ENCODE measurements at regions not wholly inside any gene's neighbourhood (a gene's known extent, or its start where the extent isn't known, plus 50 kb on each side); places are given as distances from the start of the nearest gene placed in this dataset.

- H3K4me3 ChIP-seq: no peak overlapping the region
- no peak for DNase-seq (ENCODE audit: low spot score)
- H3K9me3 ChIP-seq: no peaks in the 10 kb centered on the region
- TF ChIP-seq POLR2A (IDR thresholded peaks at IDR 0.05): no peak
- no peak for TF ChIP-seq POLR2AphosphoS5 (IDR thresholded peaks at IDR 0.05)
- no peak for TF ChIP-seq CTCF (IDR thresholded peaks at IDR 0.05)
- no peaks in the 10 kb centered on the region for H3K27me3 ChIP-seq (replicated peaks; ENCODE audit: insufficient read depth)
- H3K27ac ChIP-seq: no peak overlapping the region
- intact Hi-C loops (cut with DNase I): no loop called here
- H3K36me3 ChIP-seq: no peaks in the 10 kb centered on the region
- 43% methylated on average over 6 of the region's 6 CpGs for WGBS
- no peaks in the 10 kb centered on the region for H3K4me1 ChIP-seq (replicated peaks)
Measured at GRCh38 chr6:8245726-8246125, 143.4 kb upstream of the EEF1E1 start.

- Histone ChIP-seq H3K4me3 (no peak overlapping the region), H3K27me3 (replicated peaks; ENCODE audit: insufficient read depth) (no peaks in the 10 kb centered on the region), H3K9me3 (no peaks in the 10 kb centered on the region), H3K27ac (no peak overlapping the region), H3K36me3 (no peaks in the 10 kb centered on the region), H3K4me1 (replicated peaks) (no peaks in the 10 kb centered on the region)
- WGBS: 40% methylated on average over 3 of the region's 3 CpGs
- no peak for DNase-seq (ENCODE audit: low spot score)
- TF ChIP-seq POLR2AphosphoS5 (IDR thresholded peaks at IDR 0.05) (no peak), CTCF (IDR thresholded peaks at IDR 0.05) (no peak), POLR2A (IDR thresholded peaks at IDR 0.05) (no peak)
- intact Hi-C loops (cut with DNase I): no loop called here
Measured at GRCh38 chr6:8243475-8243874, 141.1 kb upstream of the EEF1E1 start.

- H3K27me3 ChIP-seq (replicated peaks; ENCODE audit: insufficient read depth): no peaks in the 10 kb centered on the region
- H3K4me1 ChIP-seq (replicated peaks): no peaks in the 10 kb centered on the region
- no peak overlapping the region for H3K27ac ChIP-seq
- no peaks in the 10 kb centered on the region for H3K36me3 ChIP-seq
- DNase-seq (ENCODE audit: low spot score): no peak
- intact Hi-C loops (cut with DNase I): no loop called here
- no peaks in the 10 kb centered on the region for H3K9me3 ChIP-seq
- no peak overlapping the region for H3K4me3 ChIP-seq
- WGBS: 87% methylated on average over 3 of the region's 3 CpGs
- TF ChIP-seq CTCF (IDR thresholded peaks at IDR 0.05) (no peak), POLR2A (IDR thresholded peaks at IDR 0.05) (no peak), POLR2AphosphoS5 (IDR thresholded peaks at IDR 0.05) (no peak)
Measured at GRCh38 chr6:8242885-8243284, 140.5 kb upstream of the EEF1E1 start.

GRCh38 chr6:8240301-8240700 lies 138.0 kb upstream of the EEF1E1 start:
- TF ChIP-seq CTCF (IDR thresholded peaks at IDR 0.05): no peak
- TF ChIP-seq POLR2A (IDR thresholded peaks at IDR 0.05): no peak
- TF ChIP-seq POLR2AphosphoS5 (IDR thresholded peaks at IDR 0.05): no peak
- intact Hi-C loops (cut with DNase I): no loop called here
- WGBS: 53% methylated on average over 7 of the region's 7 CpGs
- H3K27me3 ChIP-seq (replicated peaks; ENCODE audit: insufficient read depth): no peaks in the 10 kb centered on the region
- H3K27ac ChIP-seq: no peak overlapping the region
- no peaks in the 10 kb centered on the region for H3K4me1 ChIP-seq (replicated peaks)
- no peaks in the 10 kb centered on the region for H3K36me3 ChIP-seq
- DNase-seq (ENCODE audit: low spot score): no peak
- no peak overlapping the region for H3K4me3 ChIP-seq
- H3K9me3 ChIP-seq: no peaks in the 10 kb centered on the region

- H3K4me1 ChIP-seq (replicated peaks): no peaks in the 10 kb centered on the region
- no peaks in the 10 kb centered on the region for H3K27me3 ChIP-seq (replicated peaks; ENCODE audit: insufficient read depth)
- intact Hi-C loops (cut with DNase I): no loop called here
- no peak for DNase-seq (ENCODE audit: low spot score)
- no peak overlapping the region for H3K4me3 ChIP-seq
- TF ChIP-seq CTCF (IDR thresholded peaks at IDR 0.05) (no peak), POLR2AphosphoS5 (IDR thresholded peaks at IDR 0.05) (no peak), POLR2A (IDR thresholded peaks at IDR 0.05) (no peak)
- no peaks in the 10 kb centered on the region for H3K9me3 ChIP-seq
- H3K27ac ChIP-seq: no peak overlapping the region
- no peaks in the 10 kb centered on the region for H3K36me3 ChIP-seq
- 55% methylated on average over 10 of the region's 10 CpGs for WGBS
Measured at GRCh38 chr6:8238773-8239683, 136.7 kb upstream of the EEF1E1 start.

Data from prostate gland (tissue), 2 donors.